ENCODE measurements at regions not wholly inside any gene's neighbourhood (a gene's known extent, or its start where the extent isn't known, plus 50 kb on each side); places are given as distances from the start of the nearest gene placed in this dataset.

DNA sequence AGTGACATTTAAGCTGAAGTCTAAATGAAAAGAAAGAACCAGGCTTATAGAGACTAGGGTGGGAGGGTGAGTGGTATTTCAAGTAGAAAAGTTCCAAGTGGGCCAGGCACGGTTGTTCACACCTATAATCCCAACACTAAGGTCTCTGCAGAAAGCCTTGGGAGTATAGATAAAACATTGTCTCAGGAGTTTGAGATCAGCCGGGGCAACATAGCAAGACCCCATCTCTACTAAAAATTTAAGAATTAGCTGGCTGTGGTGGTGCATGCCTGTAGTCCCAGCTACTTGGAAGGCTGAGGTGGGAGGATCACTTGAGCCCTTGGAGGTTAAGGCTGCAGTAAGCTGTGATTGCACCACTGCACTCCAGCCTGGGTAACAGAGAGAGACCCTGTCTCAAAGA lies 143.4 kb upstream of the PKDCC start:
- no peak for DNase-seq

DNA sequence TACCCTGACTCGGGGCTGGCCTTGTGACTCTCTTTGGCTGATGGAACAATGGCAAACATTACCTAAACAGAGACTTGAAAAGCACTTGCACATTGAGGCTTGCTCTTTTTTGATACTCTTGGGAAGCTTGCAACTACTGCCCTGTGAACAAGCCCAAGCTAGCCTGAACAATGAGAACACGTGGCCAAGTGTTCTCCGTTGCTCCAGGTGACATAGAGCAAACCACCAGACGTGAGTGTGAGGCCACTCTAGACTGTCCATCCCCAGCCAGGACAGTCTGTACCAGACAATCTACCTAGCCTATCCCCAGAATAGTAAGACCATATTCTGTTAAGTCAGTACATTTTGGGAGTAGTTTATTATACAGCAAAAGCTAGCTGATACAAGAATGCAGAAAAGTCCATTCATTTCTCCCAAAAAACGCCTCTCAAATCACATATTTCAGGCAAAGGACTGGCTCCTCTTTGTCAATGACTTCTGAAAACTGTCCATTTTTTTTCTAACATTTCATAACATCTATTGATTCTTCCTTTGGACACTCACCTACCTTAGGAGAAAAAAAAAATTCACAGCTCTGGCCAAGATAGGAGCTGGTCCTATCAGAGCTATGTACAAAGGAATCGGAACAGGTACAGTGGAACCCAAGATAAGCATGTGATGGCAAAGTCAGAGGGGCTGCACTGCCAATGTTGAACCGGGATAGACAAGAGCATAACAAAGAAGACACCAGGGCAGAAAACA lies 142.1 kb upstream of the PKDCC start:
- DNase-seq = no peak

DNA sequence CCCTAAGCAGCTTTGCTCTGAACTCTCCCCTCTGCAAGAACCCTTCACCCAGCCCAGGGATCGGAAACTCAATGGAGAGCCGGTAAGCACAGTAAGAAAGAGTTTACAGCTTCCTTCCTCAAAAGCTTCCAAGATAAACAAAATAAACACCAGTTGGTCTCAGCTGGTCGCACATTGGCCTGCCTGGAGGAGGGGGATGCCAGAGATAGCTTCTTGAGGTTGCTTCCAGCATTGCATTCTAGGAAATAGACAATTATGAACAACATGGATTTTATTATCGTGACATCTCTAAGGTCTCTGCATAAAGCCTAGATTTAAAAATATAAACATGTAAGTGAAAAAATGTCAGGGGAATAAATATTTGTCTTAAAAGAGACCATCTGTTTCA lies 141.5 kb upstream of the PKDCC start:
- no peak for DNase-seq

DNA sequence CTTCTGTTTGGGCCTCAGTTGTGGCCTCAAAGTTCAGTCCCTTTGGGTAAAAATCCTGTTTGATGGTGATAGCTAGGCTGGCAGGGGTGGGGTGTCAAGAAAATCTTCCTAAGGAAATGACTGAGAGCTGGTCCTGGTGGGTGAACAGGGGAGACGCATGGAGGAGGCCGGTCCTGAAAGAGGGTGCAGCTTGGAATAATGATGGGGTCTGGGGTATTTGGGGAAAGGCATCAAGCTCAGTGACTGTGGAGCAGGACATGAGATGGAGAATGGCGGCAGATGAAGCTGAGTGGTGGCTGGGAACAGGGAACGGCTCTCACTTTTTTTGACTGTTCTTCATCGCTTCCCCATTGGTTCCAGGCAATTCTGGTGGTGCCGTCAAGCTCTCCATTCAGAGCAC lies 140.7 kb upstream of the PKDCC start:
- DNase-seq = no peak

DNA sequence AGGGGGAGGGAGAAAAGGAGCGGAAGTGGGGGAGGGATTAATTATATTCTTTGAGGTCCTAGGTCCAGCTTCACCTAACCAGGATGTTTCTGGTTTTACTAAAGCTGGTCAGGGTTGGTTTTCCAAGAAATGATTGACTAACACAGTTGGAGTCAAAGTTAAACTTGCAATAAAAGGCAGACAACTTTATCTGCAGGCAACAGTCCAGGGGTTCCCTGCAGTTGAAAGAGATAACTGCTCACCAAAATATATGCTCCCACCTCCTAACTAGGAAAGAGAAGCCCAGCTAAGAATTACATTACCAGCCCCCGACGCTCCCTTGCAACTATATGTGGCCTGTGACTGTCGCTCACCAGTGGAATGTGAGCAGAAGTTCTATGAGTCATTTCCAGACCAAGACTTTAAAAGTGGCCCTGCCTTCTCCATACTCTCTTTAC lies 140.0 kb upstream of the PKDCC start:
- no peak for DNase-seq

DNA sequence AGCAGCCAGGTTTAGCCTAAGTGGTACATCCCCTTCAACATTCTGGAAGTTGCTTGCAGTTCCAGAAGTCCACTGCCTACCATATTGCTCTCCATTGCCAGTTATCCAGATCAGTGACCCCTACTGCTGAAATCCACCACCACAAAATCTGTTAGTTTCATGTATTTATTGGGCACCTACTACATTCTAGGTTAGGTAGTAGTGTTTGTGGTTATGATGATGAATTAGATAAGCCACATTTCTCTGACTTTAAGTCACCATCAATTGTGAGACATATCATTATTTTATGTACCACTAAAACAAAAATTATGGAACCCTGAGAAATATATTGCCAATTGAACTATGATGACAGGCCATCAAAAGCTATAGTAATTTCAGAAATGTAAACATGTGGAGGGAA lies 139.5 kb upstream of the PKDCC start:
- no peak for DNase-seq

DNA sequence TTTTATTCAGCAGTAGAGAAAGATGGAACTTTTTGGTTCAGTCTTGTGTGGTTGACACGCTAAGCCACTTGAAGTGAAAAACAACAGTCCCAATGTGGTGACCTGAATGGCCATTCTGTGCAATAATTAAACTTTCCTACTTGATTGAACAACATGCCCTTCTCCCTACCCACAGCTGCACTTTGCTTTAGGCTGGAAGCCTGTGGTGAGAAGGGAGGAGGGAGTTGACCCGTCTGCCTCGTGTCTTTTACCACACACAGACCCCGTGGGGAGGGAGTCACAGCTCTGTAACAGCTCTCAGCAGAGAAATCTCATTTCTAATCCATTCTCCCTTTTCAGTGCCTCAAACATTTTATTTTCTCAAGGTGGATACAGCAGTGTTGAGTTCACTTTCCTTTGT lies 138.2 kb upstream of the PKDCC start:
- DNase-seq = no peak

DNA sequence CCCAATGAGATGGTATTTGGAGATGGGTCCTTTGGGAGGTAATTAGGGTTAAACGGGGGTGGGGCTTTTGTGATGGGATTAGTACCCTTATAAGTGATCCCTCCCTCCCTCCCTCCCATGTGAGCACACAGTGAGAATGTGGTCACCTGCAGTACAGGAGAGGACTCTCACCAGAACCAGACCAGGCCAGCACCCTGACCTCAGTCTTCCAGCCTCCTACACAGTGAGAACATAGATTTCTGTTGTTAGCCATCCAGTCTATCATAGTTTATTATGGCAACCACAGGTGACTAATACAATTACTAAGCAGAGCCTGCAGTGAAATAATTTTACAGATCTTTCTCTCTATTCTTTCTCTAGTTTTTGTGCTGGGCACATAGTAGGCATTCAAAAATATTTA lies 137.7 kb upstream of the PKDCC start:
- no peak for DNase-seq

DNA sequence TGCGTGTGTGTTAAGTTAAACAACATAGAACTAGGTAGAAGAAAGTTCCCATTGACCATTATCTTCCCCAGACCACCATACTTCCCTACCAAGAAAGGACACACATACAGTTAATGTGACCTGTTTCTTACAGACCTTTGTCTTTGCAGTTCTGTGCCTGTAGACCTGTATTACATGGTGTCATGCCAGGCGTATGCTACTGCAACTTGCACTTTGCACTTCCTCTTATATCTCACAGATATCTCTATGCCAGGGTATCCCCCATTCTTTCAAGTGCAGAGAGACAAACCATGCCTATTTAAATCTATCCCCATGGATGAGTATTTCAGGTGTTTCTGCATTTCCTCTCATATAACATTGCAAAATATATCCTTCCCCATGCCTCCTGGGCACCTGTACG lies 136.8 kb upstream of the PKDCC start:
- DNase-seq = no peak

DNA sequence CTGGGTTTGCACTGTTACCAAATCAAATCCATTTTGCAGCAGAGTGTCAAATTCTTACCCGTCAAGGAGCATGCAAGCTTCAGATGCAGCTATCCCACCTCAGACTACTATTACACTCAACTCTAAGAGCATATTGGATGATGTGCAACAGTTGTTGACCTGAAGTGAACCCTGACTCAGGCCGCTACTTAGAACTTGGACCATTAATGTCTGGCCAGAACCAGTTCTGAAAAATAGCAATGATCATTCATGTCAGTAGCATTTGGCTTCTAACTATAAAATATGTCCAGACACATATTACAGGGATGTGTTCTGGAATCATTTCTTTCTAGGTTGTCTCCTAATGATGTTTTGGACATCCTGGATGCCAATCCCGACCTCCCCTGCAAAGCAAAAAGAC lies 135.5 kb upstream of the PKDCC start:
- no peak for DNase-seq

DNA sequence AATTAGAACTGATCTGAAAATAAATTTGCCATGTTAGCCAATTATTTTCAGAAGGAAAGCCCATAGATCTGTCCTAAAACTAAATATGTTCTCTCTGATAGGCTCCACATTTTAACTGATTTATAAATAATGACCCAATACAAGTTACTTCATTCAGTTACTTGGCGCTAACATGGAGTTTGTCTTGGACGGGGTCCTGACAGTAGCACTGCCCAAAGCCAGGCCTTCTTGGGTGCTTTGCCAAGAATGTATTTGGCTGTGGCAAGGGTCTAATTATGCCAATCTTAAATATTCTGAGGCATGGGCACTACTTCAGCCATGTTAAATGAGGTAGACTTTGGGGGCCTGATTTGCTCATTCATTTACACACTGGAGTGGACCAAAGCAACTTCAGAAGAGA lies 135.0 kb upstream of the PKDCC start:
- DNase-seq = no peak

DNA sequence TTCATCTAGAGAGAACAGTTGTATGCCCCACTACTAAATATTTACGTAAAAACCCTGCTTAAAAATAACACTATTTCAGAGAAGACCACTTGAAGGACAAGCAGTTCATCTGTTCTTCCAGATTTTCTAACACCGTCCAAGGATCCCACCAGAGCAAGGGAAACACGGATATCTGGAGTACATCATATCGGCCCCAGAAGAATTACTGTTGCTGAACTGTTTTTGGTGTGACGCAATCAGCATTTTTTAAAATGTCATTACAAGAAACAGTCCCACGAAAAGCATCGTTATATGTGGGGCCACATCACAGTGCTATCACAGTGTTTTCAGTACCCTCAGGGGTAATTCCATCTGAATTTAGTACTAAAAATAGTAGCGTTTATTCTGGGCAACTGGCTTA lies 134.5 kb upstream of the PKDCC start:
- no peak for DNase-seq

DNA sequence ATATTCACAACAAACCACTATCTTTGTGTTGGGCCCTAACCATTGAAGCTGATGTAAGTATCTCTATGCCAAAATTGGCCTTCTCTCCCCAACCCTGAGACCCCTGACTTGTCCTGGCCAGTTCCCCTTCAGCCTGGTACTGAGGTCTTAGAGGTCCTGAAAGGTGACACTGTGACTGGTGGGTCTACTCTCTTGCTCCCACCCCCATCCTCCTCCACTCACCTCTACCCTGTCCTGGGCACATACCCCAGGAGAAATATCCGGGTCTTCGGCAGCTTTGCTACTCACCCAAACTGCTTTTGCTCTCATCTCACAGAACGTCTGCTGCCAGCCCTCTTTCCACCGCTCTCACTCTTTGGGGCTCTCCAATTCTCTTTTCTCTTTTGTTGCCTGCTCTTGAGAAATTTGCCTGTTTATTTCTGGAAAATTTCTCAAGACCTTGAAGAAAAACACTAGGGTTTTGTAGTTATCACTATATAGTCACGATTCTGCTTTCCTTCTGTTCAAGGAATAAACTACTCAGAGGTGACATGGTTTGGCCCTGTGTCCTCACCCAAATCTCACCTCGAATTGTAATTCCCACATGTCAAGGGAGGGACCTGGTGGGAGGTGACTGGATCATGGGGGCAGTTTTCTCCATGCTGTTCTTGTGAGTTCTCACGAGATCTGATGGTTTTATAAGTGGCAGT lies 133.8 kb upstream of the PKDCC start:
- no peak for DNase-seq

DNA sequence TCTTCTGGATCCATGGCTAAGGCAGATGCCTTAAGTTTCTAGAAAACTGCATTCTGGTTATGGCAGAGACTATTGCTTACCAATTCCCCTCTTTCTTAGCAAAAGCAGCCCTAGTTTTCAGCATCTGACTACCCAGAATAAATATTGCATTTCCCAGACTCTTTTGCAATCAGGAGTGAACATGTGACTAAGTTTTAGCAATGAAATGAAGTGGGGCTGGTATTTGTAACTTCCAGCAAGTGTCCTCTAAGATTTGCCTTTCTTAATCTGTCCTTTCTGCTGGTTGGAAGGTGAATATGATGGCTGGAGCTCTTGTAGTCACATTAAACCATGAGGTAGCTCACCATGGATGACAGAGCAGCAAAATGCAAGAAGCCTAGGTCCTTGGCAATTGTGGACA lies 132.9 kb upstream of the PKDCC start:
- DNase-seq = no peak

DNA sequence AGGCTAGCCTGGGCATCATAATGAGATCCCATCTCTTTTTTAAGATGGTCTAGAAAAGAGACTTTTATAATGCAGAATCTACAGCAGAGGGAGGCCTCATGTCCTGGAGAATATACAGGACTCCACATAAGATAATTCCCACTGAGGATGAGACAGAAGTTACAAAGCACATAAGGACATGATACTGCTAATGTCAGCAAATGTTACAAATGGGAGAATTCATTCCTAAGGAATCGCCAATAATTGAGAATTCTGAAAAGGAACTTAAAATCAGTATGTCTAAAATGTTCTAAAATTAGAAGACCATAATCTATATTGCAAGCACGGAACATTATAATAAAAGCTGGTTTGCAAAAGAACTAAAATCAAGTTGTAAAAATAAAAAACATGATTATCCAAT lies 131.6 kb upstream of the PKDCC start:
- DNase-seq = no peak

DNA sequence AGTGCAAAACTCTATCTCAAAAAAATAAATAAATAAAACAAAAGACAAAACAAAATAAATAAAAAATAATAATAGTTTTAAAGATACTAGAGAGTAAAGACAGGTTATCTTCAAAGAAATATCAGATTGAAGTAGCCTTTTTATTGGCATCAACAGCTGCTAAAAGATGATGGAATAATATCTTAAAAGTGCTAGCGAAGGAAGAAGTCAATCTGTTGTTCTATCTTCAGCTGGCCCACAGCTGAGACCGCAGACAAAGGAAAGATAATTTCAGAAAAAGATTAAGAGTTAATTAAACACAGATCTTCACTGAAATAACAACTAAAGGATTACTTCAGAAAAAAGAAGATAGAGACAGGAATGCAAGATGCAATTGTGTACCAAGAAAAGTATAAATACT lies 130.2 kb upstream of the PKDCC start:
- no peak for DNase-seq

DNA sequence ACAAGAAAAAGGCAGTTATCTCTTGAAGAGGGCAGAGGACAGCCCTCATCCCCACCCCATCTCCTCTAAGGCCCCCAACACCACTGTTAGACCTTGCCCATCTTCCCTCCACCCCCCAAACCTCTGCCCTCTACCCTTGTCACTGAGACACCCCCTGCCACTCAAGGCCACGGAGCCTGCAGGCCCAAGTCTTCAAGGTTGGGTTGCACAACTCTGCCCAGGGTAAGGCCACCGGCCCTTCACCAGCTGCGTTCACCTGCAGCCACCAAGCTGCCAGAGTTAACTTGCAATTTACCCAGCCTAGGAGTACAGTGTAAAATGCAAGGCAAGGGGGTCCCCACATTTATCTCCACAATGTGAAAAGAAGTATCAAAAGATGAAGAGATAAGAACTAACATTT lies 128.7 kb upstream of the PKDCC start:
- no peak for DNase-seq

DNA sequence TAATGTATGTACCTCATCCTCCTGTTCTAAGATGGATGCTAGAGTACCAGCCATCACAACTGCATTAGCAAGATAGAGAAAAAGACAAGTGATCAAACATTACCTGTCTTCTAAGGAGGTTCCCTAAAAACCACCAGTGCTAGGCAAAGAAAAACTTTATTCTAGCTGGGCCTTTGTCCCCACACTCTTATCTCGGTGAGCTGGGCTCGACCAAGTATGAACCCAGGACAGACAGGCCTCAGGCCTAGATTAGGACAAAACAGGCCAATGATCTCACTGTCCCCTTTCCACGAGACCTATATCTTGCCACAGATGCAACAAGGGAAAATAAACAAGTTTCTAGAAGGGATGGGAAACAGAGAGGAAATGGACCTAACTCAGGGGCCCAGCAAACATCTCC lies 127.6 kb upstream of the PKDCC start:
- no peak for DNase-seq

DNA sequence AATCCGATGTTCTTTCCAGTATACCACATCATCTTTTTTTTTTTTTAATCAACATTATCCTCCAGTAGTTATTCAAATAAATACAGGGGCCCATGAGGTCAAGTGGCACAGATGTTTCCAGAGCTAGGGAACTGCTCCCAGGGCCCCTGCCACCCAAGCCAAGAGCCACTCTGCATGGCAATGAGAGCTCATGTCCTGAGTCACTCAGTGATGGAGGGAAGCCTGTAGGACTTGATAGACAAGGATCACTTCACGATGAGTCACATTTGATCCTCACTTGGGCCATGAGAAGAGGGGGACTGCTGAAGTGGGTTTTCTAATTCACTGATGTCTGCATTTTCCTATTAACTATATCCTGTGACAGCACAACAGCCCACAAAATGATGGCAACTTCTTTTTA lies 127.0 kb upstream of the PKDCC start:
- DNase-seq = no peak

DNA sequence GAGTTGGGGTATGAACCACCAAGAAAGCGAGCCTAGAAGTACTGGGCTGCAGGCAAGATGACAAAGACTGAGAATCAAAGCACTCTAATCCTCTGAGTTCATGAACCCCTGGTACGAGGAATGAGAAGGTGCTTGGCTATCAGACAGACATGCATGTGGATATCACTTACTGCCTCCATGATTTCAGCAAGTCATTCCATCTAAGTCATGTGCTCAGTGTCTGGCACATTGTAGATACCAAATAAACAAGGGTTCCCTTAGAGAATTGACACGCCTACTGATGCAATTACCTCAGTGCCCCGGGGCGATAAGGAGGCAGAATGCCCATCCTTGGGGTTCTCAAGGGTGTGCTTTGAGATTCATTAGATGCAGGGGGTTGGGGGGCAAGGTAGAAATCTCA lies 125.6 kb upstream of the PKDCC start:
- no peak for DNase-seq

DNA sequence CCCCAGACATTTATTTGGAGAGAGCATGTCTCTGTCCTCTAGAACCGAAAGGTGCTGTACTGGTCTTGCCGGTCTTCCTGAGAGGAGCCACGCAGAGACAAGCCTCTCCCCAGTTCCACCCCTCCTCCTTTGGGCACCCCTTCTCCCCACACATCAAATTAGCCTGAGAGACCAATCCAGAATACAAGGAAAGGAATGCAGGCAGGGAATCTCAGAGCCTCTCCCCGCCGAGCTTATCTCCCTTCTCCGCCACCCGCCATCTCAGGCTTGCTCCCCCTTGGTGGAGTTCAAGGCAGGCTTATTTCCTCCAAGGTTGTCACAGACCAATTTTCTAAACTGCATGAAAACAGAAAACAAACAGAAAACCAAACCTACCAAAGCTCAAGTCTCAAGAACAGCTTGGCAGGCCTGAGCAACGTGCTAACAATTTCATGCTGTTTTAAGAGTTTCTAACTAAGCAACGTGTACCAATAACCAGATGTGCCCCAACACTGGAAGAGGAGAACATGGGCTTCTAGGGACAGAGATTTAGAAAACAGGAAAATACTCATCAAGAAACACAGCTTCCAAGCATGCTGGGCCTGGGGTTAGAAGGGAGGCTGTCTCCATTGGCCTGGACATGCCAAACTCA lies 124.5 kb upstream of the PKDCC start:
- DNase-seq = no peak

DNA sequence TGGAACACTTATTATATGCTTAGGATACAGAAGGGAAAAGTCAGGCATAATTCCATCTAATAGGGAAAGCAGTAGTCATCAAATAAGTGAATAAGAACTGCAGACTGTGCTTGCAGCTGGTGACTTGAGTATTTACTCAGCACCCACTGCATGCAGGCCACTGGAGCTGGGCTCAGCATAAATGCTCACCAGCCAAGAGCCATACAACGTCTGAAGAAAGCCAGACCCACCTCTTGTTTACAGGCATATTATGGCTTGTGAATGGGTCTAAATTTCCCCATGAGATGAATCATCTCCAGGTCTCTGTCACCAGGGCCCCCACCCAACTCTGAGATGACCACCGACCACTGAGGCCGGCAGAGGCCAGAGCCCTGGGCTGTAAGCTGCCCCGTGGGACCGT lies 123.8 kb upstream of the PKDCC start:
- DNase-seq = no peak

DNA sequence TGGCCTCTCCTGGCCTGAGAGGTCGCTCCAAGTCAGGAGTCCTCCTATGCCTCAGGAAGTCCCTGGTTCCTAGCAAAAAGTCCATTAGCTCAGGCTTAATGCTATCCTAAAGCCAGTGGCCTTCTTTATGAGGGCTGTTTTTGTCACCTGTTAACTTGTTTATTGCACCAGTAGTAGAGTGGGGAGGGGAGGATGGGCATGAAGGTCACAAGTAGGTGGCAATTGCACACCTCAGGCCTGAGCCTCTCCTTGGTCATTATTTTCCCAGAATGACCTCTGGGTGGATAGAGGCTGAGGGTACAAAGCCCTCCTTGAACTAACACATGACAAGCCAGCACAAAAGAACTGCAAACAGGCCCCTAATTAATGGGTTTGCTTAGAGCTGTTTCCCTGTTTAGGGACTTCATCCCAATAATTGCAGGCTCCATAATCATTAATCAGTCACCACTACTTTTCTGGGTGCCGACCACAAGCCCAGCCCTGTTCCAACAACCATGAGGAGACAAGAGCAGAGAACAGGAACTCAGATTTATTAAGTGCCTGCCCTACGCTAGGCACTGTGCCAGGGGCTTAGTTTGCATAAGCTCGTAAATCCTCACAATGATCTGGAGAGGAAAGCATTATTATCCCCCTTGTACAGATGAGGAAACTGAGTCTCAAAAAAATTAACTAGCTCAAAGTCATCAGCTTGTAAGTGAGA lies 123.0 kb upstream of the PKDCC start:
- no peak for DNase-seq

DNA sequence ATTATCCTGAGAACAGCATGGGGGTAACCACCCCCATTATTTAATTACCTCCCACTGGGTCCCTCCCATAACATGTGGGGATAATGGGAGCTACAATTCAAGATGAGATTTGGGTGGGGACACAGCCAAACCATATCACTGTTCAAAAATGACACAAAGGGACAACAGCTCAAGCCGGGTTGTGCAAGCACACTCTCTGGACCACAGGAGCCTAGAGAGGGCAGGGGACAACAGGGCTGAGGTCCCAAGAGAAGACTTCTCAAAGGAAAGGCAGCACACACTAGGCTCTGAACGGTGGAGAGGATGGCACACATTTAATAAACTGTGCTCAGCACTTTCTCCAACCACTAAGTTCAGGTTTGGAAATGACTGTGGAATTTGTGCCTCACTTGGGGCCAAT lies 122.1 kb upstream of the PKDCC start:
- no peak for DNase-seq
